ENCODE measurements at regions not wholly inside any gene's neighbourhood (a gene's known extent, or its start where the extent isn't known, plus 50 kb on each side); places are given as distances from the start of the nearest gene placed in this dataset.

GRCh38 chr21:43306391-43306790, 120.5 kb downstream of the SIK1 start:
- intact Hi-C loops (cut with micrococcal nuclease; ENCODE audit: unreplicated experiment): no loop called here
- TF ChIP-seq EZH2phosphoT487 (IDR thresholded peaks at IDR 0.05; ENCODE audit: borderline replicate concordance, low read depth, low read length) (no peak), CTCF (conservative IDR thresholded peaks at IDR 0.05; ENCODE audit: low read length) (no peak)
- BruUV-seq (replicated peaks): no TSS peak
- CTCF ChIA-PET (ENCODE audit: unreplicated experiment): no interaction called here
- Histone ChIP-seq H3K36me3 (ENCODE audit: insufficient read depth, low read length) (no peaks in the 10 kb centered on the region), H3K9me3 (ENCODE audit: low read length) (no peaks in the 10 kb centered on the region), H3K4me2 (ENCODE audit: low read length) (no peak overlapping the region), H3K4me3 (ENCODE audit: low read depth, low read length, poor library complexity, severe bottlenecking) (no peak overlapping the region), H3K4me1 (ENCODE audit: insufficient read depth, low read length, poor library complexity, severe bottlenecking) (peaks cover 33% of the 10 kb centered on the region), H2AFZ (ENCODE audit: low read length) (no peak overlapping the region), H3K9me2 (ENCODE audit: insufficient read depth, low read length) (no peaks in the 10 kb centered on the region), H4K20me1 (ENCODE audit: insufficient read depth, low read length) (no peaks in the 10 kb centered on the region), H3K79me2 (ENCODE audit: insufficient read depth, low read depth, low read length) (no peaks in the 10 kb centered on the region), H3K27ac (ENCODE audit: low read depth, low read length, poor library complexity, severe bottlenecking) (no peak overlapping the region)
- POLR2A ChIA-PET: no interaction called here
- no peak for DNase-seq (ENCODE audit: low spot score)

GRCh38 chr21:43305811-43306311, 121.1 kb downstream of the SIK1 start:
- DNase-seq (ENCODE audit: low spot score): no peak

GRCh38 chr21:43305336-43305665, 121.6 kb downstream of the SIK1 start:
- no peak for DNase-seq (ENCODE audit: low spot score)
- POLR2A ChIA-PET: no interaction called here
- Histone ChIP-seq H3K9me3 (ENCODE audit: low read length) (no peaks in the 10 kb centered on the region), H3K4me1 (ENCODE audit: insufficient read depth, low read length, poor library complexity, severe bottlenecking) (peaks cover 22% of the 10 kb centered on the region), H2AFZ (ENCODE audit: low read length) (no peak overlapping the region), H3K9me2 (ENCODE audit: insufficient read depth, low read length) (no peaks in the 10 kb centered on the region), H3K79me2 (ENCODE audit: insufficient read depth, low read depth, low read length) (no peaks in the 10 kb centered on the region), H3K4me2 (ENCODE audit: low read length) (no peak overlapping the region), H4K20me1 (ENCODE audit: insufficient read depth, low read length) (no peaks in the 10 kb centered on the region), H3K4me3 (ENCODE audit: low read depth, low read length, poor library complexity, severe bottlenecking) (no peak overlapping the region), H3K27ac (ENCODE audit: low read depth, low read length, poor library complexity, severe bottlenecking) (no peak overlapping the region), H3K36me3 (ENCODE audit: insufficient read depth, low read length) (no peaks in the 10 kb centered on the region)
- BruUV-seq (replicated peaks): no TSS peak
- TF ChIP-seq EZH2phosphoT487 (IDR thresholded peaks at IDR 0.05; ENCODE audit: borderline replicate concordance, low read depth, low read length) (no peak), CTCF (conservative IDR thresholded peaks at IDR 0.05; ENCODE audit: low read length) (no peak)
- intact Hi-C loops (cut with micrococcal nuclease; ENCODE audit: unreplicated experiment): no loop called here
- CTCF ChIA-PET (ENCODE audit: unreplicated experiment): no interaction called here

More at GRCh38 chr21:43305811-43306311, 121.1 kb downstream of the SIK1 start:
- Histone ChIP-seq H3K4me2 (ENCODE audit: low read length) (no peak overlapping the region), H3K9me2 (ENCODE audit: insufficient read depth, low read length) (no peaks in the 10 kb centered on the region), H3K79me2 (ENCODE audit: insufficient read depth, low read depth, low read length) (no peaks in the 10 kb centered on the region), H2AFZ (ENCODE audit: low read length) (no peak overlapping the region), H3K36me3 (ENCODE audit: insufficient read depth, low read length) (no peaks in the 10 kb centered on the region), H4K20me1 (ENCODE audit: insufficient read depth, low read length) (no peaks in the 10 kb centered on the region), H3K9me3 (ENCODE audit: low read length) (no peaks in the 10 kb centered on the region), H3K27ac (ENCODE audit: low read depth, low read length, poor library complexity, severe bottlenecking) (no peak overlapping the region), H3K4me1 (ENCODE audit: insufficient read depth, low read length, poor library complexity, severe bottlenecking) (peaks cover 27% of the 10 kb centered on the region), H3K4me3 (ENCODE audit: low read depth, low read length, poor library complexity, severe bottlenecking) (no peak overlapping the region)
- TF ChIP-seq CTCF (conservative IDR thresholded peaks at IDR 0.05; ENCODE audit: low read length) (no peak), EZH2phosphoT487 (IDR thresholded peaks at IDR 0.05; ENCODE audit: borderline replicate concordance, low read depth, low read length) (no peak)
- intact Hi-C loops (cut with micrococcal nuclease; ENCODE audit: unreplicated experiment): no loop called here
- BruUV-seq (replicated peaks): no TSS peak
- ChIA-PET CTCF (ENCODE audit: unreplicated experiment) (no interaction called here), POLR2A (no interaction called here)
